GM10266 (cell line): ENCODE measurements at regions not wholly inside any gene's neighbourhood (a gene's known extent, or its start where the extent isn't known, plus 50 kb on each side); places are given as distances from the start of the nearest gene placed in this dataset.

Experiments used
- DNase-seq: peaks from one replicate; pipeline ENCODE4 v3.0.0; 2012; ENCODE audit errors: extremely low spot score
- TF ChIP-seq, protein P1 (sequence below): IDR thresholded peaks from 2 replicates; pipeline ENCODE4 v1.5.1; 2012; ENCODE audit warnings: mild to moderate bottlenecking, low read depth; ENCODE audit not compliant: control insufficient read depth, insufficient read depth; ENCODE audit errors: missing control alignments

DNA sequence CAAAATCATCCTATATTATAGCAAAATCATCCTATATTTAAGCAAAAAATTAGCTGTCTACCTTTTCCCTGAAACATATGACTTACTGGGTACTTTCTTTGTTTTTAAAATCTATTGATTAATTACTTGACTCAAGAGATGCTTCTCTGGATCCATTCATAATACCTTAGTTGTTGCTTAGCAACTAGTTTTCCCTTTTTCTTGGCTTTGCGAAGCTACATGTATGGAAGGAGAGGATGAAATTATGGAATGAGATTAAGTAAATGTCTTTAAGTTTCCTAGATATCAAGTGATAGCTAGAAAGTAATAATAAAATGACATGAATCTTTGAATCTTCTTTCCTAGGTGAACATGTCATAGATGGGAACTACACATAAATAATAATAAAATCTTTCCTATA is 1033.2 kb upstream of the FAM98A start:
- TF ChIP-seq, protein P1, sequence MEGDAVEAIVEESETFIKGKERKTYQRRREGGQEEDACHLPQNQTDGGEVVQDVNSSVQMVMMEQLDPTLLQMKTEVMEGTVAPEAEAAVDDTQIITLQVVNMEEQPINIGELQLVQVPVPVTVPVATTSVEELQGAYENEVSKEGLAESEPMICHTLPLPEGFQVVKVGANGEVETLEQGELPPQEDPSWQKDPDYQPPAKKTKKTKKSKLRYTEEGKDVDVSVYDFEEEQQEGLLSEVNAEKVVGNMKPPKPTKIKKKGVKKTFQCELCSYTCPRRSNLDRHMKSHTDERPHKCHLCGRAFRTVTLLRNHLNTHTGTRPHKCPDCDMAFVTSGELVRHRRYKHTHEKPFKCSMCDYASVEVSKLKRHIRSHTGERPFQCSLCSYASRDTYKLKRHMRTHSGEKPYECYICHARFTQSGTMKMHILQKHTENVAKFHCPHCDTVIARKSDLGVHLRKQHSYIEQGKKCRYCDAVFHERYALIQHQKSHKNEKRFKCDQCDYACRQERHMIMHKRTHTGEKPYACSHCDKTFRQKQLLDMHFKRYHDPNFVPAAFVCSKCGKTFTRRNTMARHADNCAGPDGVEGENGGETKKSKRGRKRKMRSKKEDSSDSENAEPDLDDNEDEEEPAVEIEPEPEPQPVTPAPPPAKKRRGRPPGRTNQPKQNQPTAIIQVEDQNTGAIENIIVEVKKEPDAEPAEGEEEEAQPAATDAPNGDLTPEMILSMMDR: no peak
- no peak for DNase-seq

DNA sequence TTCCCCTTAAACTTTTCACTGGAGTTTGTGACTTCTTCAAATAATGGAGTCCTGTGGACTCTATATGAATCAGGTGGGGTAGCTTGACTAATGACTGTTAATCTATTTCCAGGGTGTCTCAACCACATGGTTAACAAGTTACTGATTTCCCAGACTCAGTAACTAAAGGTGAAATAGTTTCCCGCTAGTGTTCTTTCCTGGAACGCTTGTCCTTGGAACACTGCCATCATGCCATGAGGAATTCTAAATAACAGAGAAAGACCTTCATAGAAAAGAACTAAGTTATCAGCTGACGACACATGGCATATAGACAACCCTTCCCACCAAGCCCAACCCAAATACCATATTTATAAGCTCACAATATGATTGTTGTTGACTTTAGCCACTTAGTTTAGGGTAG is 1027.9 kb upstream of the FAM98A start:
- no peak for DNase-seq
- TF ChIP-seq, protein P1: no peak

DNA sequence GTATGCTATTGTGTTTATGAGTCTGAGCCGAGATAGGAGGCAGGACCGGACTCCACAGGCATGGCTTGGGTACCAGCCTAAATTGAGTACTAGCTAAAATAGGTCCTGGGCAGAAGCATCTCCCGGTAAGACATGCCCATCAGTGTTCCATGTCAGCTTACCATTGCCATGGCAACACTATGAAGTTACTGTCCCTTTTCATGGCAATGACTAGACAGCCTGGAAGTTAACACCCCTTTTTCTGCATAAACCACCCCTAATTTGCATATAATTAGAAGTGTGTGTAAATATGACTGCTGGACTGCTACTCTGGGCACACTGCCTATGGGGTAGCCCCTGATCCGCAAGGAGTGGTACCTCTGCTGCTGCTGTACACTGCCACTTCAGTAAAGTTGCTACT is 1005.1 kb upstream of the FAM98A start:
- TF ChIP-seq, protein P1: no peak
- DNase-seq: no peak

DNA sequence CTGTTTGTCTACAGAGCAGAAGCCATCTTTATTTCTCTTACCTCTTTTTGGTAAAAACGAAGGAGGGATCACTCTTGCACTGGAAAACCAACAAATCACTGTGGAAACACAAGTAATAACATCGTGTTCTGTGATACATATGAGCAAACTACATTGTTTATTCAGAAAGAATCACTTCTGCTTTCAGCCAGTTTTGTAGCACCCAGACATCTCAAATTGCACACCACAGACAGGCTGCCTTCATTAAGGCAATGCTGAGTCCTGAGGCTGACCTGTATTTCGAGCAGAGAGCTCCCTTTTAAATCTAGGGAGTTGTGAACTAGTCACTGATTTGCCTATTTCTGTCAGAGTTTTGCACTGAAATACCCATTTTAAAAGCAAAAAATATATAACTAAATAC is 1003.2 kb upstream of the FAM98A start:
- DNase-seq: no peak
- TF ChIP-seq, protein P1: no peak

DNA sequence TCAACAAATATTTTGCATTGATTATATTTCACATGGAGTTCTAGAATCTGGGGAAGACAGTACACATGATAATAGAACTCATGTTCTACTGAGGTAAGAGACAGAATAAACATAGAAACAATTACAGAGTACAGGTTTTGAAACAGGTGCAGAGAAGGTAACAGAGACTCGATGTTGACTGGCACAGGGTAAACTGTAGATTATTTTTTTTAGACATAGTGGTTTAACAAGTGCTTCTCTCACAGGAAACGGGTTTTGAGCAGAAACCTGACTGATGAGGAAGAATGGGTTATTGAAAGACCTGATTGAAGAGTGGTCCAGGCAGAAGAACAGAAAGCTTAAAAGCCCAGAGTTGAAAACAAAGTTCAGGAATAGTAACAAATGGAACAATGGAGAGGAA is 1002.5 kb upstream of the FAM98A start:
- TF ChIP-seq, protein P1: no peak
- no peak for DNase-seq

DNA sequence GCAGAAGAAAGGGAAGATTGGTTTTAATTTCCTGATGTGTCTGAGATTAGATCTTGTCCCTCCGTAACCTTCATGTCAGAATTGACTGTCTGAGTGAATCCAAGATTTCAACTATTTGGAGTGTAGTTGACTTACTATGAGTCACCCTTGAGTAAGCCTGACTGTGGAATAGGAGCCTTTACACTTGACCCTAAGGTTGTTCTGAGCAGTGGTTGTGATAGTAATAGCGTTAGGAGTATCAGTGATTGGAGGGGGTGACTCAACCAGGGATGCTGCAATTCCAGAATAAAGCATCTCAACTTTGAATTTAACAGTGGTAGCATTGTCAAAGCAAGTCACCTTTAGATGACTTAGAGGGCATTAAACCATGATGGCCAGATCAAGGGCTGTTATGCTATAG is 979.5 kb upstream of the FAM98A start:
- no peak for DNase-seq
- TF ChIP-seq, protein P1: no peak

DNA sequence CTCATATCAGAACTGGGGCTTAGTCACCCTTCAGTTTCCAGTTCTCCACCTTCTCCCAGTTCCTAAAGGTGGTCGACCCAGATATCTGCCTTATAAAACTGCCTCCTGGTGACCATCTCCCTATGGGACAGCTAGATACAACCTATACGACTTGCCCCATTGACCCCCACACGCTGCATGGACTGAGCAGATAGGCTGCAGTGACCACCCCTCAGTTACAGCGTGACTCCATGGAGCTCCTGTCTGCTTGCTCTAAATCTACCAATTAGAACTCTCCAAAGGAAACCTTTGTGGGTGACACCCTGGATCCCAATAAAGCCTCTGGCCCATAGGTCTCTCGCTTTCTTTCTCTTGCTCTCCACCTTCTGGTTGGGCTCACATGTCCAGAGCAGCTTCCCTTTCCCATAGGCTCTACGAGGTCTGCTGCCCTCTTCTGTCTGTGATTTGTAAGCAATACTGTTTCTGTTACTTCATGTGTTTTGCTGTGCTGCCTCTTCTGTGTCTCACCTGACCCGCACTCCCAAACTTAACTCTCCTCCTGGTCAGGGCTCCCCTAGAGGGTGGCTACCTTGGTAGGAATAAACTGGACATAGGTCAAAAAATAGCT is 971.3 kb upstream of the FAM98A start:
- TF ChIP-seq, protein P1: peak; percentile 24
- no peak for DNase-seq
